GM12874 (cell line): ENCODE measurements at regions not wholly inside any gene's neighbourhood (a gene's known extent, or its start where the extent isn't known, plus 50 kb on each side); places are given as distances from the start of the nearest gene placed in this dataset.

Experiments
- TF ChIP-seq, protein P1 (sequence below): IDR thresholded peaks from 2 replicates; pipeline ENCODE4 v1.5.1; 2011; ENCODE audit warnings: low read depth, mild to moderate bottlenecking, control low read depth, low read length, moderate library complexity; ENCODE audit not compliant: insufficient read depth

DNA sequence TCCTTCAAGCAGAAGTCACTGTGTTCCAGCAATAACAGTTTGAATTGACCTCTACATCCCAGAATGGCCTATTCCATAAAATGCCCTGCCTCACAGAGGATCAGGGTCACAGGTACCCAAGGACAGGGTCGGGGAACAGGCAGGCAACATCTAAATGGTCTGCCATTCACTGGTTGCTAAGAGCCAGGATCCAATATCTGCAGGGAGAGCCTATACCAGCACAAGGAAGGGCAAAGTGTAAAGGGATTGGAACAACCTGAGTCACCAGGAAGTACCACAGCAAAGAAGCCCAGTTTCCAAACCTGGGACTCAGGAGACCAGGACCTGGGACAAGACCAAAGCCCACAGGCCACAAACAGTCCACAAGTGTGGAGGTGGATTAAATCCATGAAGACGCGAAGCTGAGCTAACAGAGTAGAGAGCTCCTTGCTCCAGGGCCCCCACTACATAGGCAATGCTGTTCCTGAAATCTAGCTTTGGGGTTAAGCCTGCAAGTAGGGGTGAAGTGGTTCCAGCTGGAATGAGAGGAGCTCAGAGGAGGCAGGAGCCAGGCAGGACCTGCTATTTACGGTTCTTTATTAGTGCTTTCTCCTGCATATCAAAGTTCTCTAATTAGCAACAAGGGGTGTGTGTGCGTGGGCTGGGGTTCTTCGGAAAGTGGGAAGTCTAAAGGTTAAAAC is 274.3 kb downstream of the BCL11B start:
- TF ChIP-seq, protein P1, sequence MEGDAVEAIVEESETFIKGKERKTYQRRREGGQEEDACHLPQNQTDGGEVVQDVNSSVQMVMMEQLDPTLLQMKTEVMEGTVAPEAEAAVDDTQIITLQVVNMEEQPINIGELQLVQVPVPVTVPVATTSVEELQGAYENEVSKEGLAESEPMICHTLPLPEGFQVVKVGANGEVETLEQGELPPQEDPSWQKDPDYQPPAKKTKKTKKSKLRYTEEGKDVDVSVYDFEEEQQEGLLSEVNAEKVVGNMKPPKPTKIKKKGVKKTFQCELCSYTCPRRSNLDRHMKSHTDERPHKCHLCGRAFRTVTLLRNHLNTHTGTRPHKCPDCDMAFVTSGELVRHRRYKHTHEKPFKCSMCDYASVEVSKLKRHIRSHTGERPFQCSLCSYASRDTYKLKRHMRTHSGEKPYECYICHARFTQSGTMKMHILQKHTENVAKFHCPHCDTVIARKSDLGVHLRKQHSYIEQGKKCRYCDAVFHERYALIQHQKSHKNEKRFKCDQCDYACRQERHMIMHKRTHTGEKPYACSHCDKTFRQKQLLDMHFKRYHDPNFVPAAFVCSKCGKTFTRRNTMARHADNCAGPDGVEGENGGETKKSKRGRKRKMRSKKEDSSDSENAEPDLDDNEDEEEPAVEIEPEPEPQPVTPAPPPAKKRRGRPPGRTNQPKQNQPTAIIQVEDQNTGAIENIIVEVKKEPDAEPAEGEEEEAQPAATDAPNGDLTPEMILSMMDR, result no peak

DNA sequence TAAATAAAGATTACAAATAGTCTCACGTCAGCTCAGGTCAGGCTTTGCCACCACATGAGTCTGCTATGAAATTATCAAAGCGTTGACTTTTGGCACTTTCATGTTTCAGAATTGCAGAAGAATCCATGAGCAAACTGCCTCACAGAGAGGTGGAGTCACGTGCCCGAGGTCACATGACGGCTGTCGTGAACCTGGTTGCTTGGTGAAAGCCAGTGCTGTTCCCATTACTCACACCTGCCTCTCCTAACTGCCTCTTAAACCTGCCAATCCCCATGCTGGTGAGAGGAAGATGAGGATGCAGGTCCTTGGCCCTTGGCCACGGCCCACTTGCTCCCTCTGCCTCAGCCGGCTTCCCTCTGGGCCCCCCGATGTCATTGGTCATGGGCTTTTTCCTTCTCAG is 272.7 kb downstream of the BCL11B start:
- TF ChIP-seq, protein P1, result no peak

DNA sequence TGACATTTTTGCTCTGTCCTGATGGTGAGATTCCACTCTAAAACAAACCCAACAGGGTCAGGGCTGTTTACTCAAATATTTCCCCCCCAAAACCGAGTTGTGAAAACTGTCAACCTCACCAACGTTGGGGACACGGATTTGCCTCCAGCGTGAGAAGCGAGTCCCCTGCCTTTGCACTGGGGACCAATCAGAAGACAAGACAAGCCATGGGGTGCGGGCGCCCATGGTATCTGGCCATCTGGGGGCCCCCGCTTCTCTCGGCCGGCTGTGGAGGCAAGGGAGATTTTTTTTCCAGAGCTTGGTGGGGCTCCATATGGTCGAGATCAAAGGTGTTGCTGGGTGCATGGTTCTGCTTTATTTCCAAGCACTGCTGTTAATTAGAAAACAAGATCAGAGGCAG is 272.1 kb downstream of the BCL11B start:
- TF ChIP-seq, protein P1, result no peak

DNA sequence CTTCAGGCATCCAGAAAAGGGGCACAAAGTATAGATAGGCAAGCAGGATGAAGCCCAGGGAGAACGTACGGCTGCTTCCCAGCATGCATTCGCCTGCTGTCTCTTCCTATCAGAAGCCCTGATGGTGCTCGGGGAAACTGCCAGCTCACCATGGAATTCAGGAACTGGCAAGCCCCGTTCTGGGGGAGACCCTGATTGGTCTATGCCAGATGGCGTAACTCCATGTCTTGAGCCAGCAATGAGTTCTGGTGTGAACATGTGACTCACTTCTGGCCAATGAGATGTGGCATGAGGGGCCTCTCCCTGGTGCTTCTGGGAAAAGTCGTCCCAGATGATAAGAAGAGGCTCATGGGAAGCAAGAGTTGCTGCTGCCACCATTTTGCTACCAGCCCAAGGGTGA is 270.8 kb downstream of the BCL11B start:
- TF ChIP-seq, protein P1, result no peak

DNA sequence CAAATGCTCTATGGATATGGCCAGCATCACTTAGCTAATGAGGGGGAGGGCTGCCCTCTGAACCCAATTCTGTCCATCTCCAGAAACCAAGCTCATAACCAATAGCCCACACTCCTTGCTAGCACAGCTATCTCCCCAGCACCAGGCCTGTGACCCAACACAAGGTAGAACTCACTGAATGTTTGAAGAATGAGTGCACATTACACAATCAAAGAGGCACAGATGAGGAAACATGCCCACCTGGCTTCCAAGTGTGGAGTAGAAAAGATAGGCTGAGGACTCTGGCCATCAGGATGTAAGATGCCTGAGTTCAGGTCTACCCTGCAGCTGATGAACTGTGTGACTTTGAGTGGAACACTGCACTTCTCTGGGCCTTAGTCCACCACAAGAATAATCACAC is 268.4 kb downstream of the BCL11B start:
- TF ChIP-seq, protein P1, result no peak

DNA sequence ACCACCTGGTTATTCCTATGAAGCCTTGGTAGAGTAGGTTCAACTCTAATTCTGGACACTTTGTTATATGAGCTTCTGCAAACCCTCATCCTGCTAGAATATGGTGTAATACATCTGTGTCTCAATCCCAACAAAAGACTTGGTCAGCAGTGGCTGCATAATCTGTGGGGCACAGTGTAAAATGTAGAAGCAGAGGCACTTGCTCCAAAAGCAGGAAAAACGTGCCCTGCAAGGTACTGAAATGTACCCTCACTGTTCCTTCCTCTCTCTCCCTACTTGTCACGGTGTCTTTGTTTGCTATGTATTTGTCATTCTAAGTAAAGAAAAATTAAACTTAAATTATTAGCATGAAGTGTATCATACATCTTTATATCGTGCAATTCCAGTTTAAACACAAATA is 267.9 kb downstream of the BCL11B start:
- TF ChIP-seq, protein P1, result no peak

DNA sequence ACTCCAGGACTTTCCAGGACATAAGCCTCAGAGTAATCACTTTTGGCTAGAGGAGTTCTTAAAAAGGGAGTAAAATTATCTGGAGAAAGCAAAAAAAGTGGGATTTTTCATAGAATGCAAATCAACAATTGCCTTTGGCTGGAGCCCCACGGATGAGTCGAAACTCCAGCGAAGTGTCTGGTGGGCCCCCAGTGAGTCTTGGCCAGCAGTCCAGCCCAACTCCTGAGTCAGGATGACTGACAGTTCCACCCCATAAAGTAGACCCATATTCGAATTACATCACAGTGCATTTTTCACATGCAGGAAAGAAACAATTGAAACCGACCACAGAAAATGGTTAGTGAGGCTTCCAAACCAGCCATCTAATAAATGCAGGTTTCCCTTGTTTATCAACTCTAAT is 265.7 kb downstream of the BCL11B start:
- TF ChIP-seq, protein P1, result no peak
